ENCODE measurements at regions not wholly inside any gene's neighbourhood (a gene's known extent, or its start where the extent isn't known, plus 50 kb on each side); places are given as distances from the start of the nearest gene placed in this dataset.

- DNase-seq (ENCODE audit: low read depth) = no peak
These were observed 202.6 kb upstream of the LRFN5 start for GRCh38 chr14:41404126-41404525.

DNA sequence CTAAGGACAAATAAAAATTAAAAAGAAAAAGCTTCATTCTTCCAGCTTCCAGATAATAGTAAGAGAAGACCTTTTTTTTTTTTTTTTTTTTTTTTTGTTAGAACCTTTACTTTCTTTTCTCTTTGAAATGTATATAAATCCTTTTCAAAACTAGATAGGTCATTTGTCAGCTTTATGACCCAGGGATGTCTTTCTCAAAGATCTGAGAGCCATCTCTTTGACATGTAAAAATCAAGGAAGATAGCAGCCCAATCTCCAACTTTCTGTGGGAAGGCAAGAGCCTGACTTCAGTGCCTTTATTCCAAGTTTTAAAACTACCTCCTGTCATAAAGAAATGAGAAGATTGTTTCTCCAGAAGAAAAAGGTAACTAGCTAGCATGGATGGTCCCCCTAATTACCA lies 203.3 kb upstream of the LRFN5 start:
- no peak for DNase-seq (ENCODE audit: low read depth)

DNA sequence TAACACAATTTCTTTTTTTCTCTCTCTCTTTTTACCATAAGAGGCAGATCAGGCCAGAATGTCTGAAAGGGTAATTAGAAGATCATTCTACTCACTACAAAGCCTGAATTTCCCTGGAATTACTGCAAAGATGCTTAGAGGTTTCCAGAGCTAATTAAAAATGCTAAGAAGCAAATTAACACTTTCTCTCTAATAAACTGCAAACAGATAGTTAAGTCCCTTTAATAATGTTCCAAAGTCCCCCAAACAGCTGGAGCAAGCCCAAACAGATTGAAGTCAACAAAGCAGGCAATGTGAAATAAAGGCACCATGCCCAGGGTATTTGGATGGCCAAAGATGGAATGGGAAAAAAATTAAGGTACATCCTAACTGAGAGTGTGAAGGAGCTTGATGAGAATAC lies 208.8 kb upstream of the LRFN5 start:
- DNase-seq (ENCODE audit: low read depth) = no peak

GRCh38 chr14:41393512-41393911 lies 213.2 kb upstream of the LRFN5 start:
- DNase-seq (ENCODE audit: low read depth) = no peak

DNA sequence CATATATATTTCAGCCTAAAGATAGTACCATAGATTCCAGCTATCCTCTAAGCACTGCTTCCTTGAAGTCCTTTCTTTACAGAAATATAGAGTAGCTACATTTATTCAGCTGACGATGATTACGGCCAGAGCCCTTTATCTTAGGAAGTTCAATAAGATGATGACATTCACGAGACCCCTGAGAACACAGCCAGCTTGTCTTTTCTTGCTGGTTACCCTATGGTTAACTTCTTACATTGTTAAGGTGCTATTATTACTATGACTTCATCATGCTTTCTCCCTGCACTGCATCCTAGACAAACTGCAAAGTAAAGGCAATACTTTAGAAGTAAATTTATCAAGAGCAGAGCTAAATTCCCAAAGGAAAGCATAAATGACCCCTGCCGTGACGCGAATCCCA lies 214.4 kb upstream of the LRFN5 start:
- no peak for DNase-seq (ENCODE audit: low read depth)

DNA sequence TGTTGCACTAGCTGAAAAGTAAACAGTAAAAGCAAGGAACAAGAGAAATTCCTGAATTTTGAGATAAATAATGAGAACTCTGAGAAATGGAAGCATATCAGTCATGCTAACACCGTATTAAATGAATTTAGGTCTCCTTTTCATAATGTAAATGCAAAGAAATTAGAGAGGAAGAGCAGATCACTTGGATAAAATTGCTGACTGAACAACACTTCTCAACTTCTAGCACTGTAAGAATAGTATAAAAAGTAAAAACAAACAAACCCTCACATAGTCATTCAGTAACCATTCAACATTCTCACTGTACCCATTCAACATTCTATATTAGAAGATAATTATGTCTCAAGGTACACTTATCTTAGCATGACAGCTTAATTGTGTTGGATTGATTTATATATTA lies 217.3 kb upstream of the LRFN5 start:
- DNase-seq (ENCODE audit: low read depth) = no peak

DNA sequence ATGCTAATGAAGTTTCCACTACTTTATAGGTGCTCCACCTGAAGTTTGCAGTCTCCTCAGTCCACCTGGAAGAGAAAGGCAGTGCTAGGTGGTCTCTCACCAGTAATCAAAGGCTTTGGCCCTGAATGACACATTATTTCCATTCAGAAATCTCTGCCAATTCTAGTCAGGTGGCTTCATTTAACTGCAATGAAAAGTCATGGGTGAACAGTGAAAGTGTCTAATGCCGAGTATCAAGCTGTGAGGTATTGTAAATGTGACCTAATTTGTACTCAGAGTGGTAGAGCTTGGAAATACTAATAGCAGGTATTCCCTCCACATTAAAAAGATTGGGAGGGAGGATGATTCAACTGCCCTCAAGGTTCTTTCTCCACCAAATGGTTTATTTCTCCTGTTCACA lies 220.9 kb upstream of the LRFN5 start:
- no peak for DNase-seq (ENCODE audit: low read depth)

GRCh38 chr14:41380017-41380416 lies 226.7 kb upstream of the LRFN5 start:
- DNase-seq (ENCODE audit: low read depth) = no peak

- DNase-seq (ENCODE audit: low read depth) = no peak
These were observed 228.2 kb upstream of the LRFN5 start for GRCh38 chr14:41378526-41378925.

- DNase-seq (ENCODE audit: low read depth) = no peak
These were observed 228.7 kb upstream of the LRFN5 start for GRCh38 chr14:41377932-41378331.

GRCh38 chr14:41374092-41374491 lies 232.6 kb upstream of the LRFN5 start:
- DNase-seq (ENCODE audit: low read depth) = no peak

DNA sequence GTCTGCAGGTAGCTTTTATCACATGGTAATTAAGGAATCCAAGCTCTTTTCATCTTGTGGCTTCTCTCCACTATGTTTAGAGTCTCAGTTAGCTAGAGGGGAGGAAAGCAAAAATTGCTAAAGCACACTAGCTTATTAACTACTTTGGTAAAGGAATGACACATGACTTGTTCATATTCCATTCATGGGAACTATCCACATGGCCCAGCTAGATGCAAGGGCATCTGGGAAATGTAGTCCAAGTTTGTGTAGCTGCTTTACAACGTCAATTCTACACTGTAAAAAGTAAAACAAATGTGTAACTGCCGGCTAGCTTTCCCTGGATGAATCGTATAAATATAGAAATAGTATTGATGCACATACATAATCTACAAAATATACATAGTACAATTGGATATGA lies 244.5 kb upstream of the LRFN5 start:
- no peak for DNase-seq (ENCODE audit: low read depth)

DNA sequence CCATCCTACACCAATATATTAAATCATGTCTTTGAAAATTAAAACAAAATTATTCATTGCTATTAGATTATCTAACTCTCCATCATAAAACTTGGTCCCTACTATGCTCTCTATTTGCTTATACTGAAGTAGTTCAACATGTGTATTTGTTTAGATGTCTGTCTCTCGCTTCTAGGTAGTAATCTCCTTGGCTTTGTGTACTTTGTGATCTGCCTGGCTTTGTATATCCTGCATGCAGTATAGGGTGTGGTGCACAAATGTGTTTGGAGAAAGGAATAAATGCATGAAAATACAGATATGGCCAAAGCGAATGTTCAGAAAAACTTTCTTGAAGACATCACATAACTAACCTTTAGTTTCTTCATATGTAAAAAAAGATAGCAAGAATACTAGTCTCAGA lies 246.6 kb upstream of the LRFN5 start:
- DNase-seq (ENCODE audit: low read depth) = no peak

DNA sequence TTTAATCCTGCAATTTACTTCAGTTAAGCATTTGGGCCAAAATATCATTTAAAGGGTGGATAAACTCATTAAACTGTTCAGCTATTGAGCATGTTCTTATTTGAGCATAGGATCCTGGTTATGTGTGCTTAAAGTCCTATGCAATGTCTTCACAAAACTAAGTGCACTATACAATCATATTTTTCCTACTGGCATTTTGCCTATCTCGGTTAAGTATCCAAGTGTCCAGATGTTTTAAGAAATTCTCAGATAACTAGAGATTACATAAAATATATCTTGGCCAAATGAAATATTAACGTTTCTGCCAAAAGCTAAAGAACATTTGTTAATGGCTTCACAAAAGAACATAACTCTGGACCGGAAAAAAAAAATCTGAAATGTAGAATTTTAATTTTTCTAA lies 250.8 kb upstream of the LRFN5 start:
- peak; percentile 8 for DNase-seq (ENCODE audit: low read depth)

DNA sequence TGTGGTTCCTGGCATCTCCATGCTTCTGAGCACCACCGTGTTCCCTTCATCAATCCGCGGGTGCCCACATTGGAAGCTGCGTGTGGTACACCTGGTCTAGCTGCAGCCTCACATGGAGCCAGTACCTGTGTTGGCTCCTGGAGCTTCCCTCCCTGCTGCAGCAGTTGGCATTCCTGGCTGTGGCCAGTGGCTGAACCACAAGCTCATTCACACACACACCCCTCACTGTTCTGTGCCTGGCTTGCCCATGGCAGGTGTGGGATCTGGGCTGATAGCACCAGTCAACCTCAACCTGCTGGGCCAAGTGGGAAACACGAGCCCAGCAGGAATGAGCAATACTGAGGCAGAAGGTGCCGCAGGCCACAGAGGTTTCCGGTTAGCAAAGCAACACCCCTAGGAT lies 256.2 kb upstream of the LRFN5 start:
- DNase-seq (ENCODE audit: low read depth) = no peak

- no peak for DNase-seq (ENCODE audit: low read depth)
These were observed 257.3 kb upstream of the LRFN5 start for GRCh38 chr14:41349289-41349910.

DNA sequence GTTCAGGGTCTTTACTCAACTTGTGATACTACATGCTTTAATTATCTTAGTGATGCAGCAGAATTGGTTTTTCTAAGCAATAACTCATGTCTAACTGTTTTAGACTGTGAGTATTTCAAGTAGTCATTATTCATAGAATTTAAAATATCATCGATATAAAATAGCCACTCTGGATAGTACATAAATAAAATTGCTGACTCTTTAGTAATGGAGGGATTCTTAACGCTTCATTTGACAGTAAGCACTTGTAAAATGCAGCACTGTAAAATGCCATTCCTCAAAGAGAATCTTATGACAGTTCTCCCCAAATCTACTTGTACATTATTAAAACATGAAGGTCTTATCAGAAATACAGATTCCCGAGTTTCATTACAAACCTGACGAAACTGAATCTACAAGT lies 262.8 kb upstream of the LRFN5 start:
- DNase-seq (ENCODE audit: low read depth) = no peak

DNA sequence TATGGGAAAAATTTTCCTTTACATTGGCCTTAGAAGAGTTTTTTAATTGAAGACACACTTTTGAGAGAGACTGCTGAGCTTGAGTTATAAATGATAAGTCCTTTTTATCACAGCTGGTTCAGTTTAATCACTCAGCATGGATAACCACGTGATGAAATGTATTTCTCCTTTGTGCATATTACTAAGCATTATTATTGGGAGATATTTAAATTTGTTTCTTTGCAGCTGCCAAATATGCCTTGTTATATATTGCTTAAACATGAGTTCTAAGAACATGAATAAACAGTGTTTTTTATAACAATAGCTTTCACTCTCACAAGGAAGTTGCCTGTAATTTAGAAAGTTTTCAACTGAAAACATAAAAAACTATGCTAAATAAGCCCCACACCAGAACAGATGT lies 293.5 kb upstream of the LRFN5 start:
- no peak for DNase-seq (ENCODE audit: low read depth)

DNA sequence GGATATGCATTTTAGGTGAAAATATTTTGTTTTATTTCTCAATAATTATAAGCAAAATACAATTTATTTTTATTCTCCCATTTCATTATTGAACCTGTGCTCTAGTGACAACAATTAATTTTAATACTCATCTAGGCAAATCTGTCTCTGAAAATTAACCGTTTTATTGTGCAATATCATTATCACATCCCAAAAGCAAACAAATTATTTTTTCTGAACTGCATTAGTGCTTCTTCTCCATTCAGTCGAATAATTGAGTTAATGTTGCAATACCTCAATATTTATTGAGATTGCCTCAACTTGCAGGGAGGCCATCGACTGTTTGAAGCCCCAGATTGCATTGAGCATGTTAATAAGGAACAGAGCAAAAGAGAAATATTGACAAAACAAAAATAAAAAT lies 303.2 kb upstream of the LRFN5 start:
- no peak for DNase-seq (ENCODE audit: low read depth)

DNA sequence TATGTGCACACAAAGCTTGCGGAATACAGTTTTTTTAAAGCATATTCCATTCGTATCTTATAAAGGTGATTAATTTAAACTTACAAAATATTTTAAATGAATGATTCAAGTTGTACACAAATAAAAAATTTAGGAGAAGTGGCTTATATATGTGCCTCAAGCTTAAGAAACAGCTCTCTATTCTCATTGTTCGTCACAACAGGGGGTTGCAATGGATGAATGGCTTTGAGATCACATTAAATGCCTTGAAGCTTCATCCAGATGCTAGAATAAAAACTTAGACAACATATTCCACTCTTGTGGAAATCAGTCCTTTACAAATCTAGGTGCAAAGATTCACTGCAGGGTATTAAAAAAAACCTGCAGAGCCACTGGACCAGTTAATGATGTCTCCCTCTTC lies 303.9 kb upstream of the LRFN5 start:
- no peak for DNase-seq (ENCODE audit: low read depth)

DNA sequence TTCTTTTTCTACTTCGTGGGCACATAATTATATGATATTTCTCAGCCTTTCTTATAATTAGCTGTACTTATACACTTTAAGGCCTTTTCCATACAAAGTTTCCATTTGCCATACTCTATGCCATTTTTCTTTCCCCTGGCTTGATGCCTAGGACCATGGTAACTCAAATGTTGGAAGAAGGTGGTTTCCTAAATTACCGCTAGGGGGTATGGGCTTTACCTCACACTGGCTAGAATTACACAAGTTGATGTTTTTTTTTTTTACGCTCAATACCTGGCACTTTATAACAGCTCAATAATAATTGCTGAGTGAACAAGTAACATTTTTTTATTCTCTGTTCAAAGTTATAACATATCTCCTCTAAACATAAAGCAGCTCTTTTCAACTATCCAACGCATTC lies 306.8 kb upstream of the LRFN5 start:
- DNase-seq (ENCODE audit: low read depth) = no peak

DNA sequence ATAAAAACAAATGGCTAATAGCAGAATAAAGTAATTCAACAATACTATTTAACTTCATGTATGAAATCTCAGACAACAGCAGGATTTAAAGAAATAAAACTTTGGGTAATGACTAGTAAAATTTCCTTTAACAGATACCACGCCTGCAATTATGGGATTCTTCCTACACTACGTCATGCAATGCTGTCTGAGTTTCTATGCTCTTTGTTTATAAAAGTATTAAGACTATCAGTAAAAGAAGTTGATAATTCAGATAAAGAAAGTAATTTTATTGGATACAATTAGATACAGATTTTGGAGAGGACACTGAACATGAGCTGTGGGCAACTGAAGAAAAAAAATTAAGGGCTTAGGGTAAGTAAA lies 308.4 kb upstream of the LRFN5 start:
- DNase-seq (ENCODE audit: low read depth) = no peak

GRCh38 chr14:41297576-41298327 lies 308.9 kb upstream of the LRFN5 start:
- DNase-seq (ENCODE audit: low read depth) = no peak

GRCh38 chr14:41295734-41296133 lies 310.9 kb upstream of the LRFN5 start:
- DNase-seq (ENCODE audit: low read depth) = no peak

All from forelimb muscle (tissue), 1 donor.